Uterus (tissue), 2 donors: ENCODE measurements at regions not wholly inside any gene's neighbourhood (a gene's known extent, or its start where the extent isn't known, plus 50 kb on each side); places are given as distances from the start of the nearest gene placed in this dataset.

Experiments
- POLR2A ChIP-seq, 2 donors: fragments of 450-650 bp; IDR thresholded peaks; one replicate each; pipeline ENCODE4 v1.6.1; 2016; ENCODE audit warnings: antibody characterized with exemption in 2 of 2, mild to moderate bottlenecking in 1 of 2, moderate library complexity in 1 of 2
- TF ChIP-seq, protein P1 (sequence below), 4 experiments: fragments of 200-600 bp in 2 of 4; fragments of 450-650 bp in 2 of 4; sonication (generic) in 2 of 4; IDR thresholded peaks; one replicate each; pipeline ENCODE4 v1.5.1; 2016 to 2019; ENCODE audit warnings: antibody characterized with exemption in 4 of 4, mild to moderate bottlenecking in 2 of 4, moderate library complexity in 1 of 4

DNA sequence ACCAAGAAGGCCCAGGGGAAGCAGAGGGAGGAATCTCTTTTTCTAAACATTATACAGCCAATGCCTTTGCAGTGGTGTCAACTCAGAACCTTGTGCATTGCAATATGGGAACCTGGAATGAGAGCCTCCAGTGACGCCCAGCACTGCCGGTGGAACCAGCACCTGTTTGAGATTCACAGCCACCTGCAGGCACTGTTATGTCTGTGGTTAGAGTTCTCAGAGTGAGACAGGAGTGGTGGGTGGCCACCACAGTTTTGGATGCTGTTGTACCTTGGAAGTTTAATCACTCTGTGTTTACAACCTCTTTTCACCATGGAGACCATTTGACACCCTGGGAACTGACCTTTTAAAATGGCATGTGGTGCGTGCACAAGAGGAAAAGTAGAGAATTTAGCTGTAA is 185.3 kb upstream of the KCNG1 start:
- TF ChIP-seq, protein P1, sequence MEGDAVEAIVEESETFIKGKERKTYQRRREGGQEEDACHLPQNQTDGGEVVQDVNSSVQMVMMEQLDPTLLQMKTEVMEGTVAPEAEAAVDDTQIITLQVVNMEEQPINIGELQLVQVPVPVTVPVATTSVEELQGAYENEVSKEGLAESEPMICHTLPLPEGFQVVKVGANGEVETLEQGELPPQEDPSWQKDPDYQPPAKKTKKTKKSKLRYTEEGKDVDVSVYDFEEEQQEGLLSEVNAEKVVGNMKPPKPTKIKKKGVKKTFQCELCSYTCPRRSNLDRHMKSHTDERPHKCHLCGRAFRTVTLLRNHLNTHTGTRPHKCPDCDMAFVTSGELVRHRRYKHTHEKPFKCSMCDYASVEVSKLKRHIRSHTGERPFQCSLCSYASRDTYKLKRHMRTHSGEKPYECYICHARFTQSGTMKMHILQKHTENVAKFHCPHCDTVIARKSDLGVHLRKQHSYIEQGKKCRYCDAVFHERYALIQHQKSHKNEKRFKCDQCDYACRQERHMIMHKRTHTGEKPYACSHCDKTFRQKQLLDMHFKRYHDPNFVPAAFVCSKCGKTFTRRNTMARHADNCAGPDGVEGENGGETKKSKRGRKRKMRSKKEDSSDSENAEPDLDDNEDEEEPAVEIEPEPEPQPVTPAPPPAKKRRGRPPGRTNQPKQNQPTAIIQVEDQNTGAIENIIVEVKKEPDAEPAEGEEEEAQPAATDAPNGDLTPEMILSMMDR (IDR thresholded peaks at IDR 0.05), result no peak
- no peak for TF ChIP-seq POLR2A (IDR thresholded peaks at IDR 0.05)
